Thyroid gland (tissue), 4 donors: ENCODE measurements at regions not wholly inside any gene's neighbourhood (a gene's known extent, or its start where the extent isn't known, plus 50 kb on each side); places are given as distances from the start of the nearest gene placed in this dataset.

Experiments
- POLR2A ChIP-seq, 2 donors: fragments of 450-650 bp; IDR thresholded peaks; one replicate each; pipeline ENCODE4 v1.6.1; 2017; ENCODE audit warnings: antibody characterized with exemption in 2 of 2, mild to moderate bottlenecking in 2 of 2, moderate library complexity in 1 of 2
- TF ChIP-seq, protein P1 (sequence below), 6 experiments: fragments of 200-600 bp in 3 of 6; fragments of 450-650 bp in 3 of 6; sonication (generic) in 3 of 6; IDR thresholded peaks; one replicate each; pipeline ENCODE4 v1.5.1; 2016 to 2019; ENCODE audit warnings: antibody characterized with exemption in 6 of 6, mild to moderate bottlenecking in 2 of 6, inconsistent platforms in 1 of 6, moderate library complexity in 1 of 6

DNA sequence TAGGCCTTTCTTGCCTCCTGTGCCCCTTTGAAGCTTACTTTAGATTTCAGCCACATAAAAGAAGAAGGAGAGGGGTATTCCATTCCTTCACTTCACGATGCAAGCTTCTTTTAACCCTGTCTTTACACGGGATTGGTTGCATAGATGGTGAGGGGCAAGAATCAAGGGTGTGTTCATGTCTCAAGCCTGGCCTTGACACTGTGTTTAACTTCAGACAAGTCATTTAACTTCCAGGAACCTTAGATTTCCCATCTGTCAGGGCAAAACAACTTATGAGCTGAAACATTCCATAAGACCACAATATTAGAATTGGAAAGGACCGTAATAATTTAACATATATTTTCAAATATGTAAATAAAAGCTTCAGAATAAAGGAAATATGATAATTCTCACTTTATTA is 344.5 kb downstream of the MFSD1 start:
- TF ChIP-seq, protein P1, sequence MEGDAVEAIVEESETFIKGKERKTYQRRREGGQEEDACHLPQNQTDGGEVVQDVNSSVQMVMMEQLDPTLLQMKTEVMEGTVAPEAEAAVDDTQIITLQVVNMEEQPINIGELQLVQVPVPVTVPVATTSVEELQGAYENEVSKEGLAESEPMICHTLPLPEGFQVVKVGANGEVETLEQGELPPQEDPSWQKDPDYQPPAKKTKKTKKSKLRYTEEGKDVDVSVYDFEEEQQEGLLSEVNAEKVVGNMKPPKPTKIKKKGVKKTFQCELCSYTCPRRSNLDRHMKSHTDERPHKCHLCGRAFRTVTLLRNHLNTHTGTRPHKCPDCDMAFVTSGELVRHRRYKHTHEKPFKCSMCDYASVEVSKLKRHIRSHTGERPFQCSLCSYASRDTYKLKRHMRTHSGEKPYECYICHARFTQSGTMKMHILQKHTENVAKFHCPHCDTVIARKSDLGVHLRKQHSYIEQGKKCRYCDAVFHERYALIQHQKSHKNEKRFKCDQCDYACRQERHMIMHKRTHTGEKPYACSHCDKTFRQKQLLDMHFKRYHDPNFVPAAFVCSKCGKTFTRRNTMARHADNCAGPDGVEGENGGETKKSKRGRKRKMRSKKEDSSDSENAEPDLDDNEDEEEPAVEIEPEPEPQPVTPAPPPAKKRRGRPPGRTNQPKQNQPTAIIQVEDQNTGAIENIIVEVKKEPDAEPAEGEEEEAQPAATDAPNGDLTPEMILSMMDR (IDR thresholded peaks at IDR 0.05): no peak
- TF ChIP-seq POLR2A (IDR thresholded peaks at IDR 0.05): no peak
